OCI-LY7 (cell line): ENCODE measurements at regions not wholly inside any gene's neighbourhood (a gene's known extent, or its start where the extent isn't known, plus 50 kb on each side); places are given as distances from the start of the nearest gene placed in this dataset.

ENCODE experiments used
- BruUV-seq: library from RNA; stranded (reverse); fragments of 400-500 nt; replicated peaks from 2 replicates; lab custom pipeline; 2021; lab: Mats Ljungman, UMichigan
- CTCF ChIA-PET: fragments of 300-600 bp; sonication (Branson Sonifier 250); formaldehyde crosslinking; loops from one replicate; lab custom pipeline; 2022; ENCODE audit warnings: antibody characterized with exemption; ENCODE audit not compliant: unreplicated experiment; lab: Charles Lee
- POLR2A ChIA-PET: fragments of 300-600 bp; sonication (Branson Sonifier 250); formaldehyde crosslinking; loops from one replicate; lab custom pipeline; 2022; ENCODE audit warnings: antibody characterized with exemption; lab: Charles Lee
- DNase-seq: peaks from one replicate; pipeline ENCODE4 v3.0.0-alpha.2; 2015; ENCODE audit warnings: low spot score
- H2AFZ ChIP-seq: fragments of 200-600 bp; sonication (generic), shearing (Covaris generic); 2 replicates; pipeline ENCODE4 v1.6.1; 2014; ENCODE audit warnings: mild to moderate bottlenecking, antibody characterized with exemption, low read length, moderate library complexity
- H3K27ac ChIP-seq: fragments of 200-600 bp; sonication (generic); 2 replicates; pipeline ENCODE4 v1.5.1; 2014; ENCODE audit warnings: mixed run types, low read depth, mild to moderate bottlenecking, moderate library complexity, low read length, inconsistent platforms; ENCODE audit not compliant: poor library complexity, severe bottlenecking
- H3K36me3 ChIP-seq: fragments of 200-600 bp; sonication (generic); 2 replicates; pipeline ENCODE4 v1.6.1; 2014; ENCODE audit warnings: mild to moderate bottlenecking, antibody characterized with exemption, low read length, moderate library complexity, mixed read lengths; ENCODE audit not compliant: insufficient read depth
- H3K4me1 ChIP-seq: fragments of 200-600 bp; sonication (generic); 2 replicates; pipeline ENCODE4 v1.5.1; 2014; ENCODE audit warnings: mild to moderate bottlenecking, low read length; ENCODE audit not compliant: insufficient read depth, poor library complexity, severe bottlenecking
- H3K4me2 ChIP-seq: fragments of 200-600 bp; sonication (generic); 2 replicates; pipeline ENCODE4 v1.6.1; 2014; ENCODE audit warnings: mild to moderate bottlenecking, low read length
- H3K4me3 ChIP-seq: fragments of 200-600 bp; sonication (generic); 2 replicates; pipeline ENCODE4 v1.5.1; 2014; ENCODE audit warnings: mild to moderate bottlenecking, low read depth, low read length; ENCODE audit not compliant: poor library complexity, severe bottlenecking
- H3K79me2 ChIP-seq: fragments of 200-600 bp; sonication (generic); 2 replicates; pipeline ENCODE4 v1.6.1; 2016; ENCODE audit warnings: low read depth, mild to moderate bottlenecking, low read length, moderate library complexity, mixed read lengths; ENCODE audit not compliant: insufficient read depth
- H3K9me2 ChIP-seq: fragments of 200-600 bp; sonication (generic); 2 replicates; pipeline ENCODE4 v1.6.1; 2016; ENCODE audit warnings: mild to moderate bottlenecking, low read length, mixed read lengths; ENCODE audit not compliant: insufficient read depth
- H3K9me3 ChIP-seq: fragments of 200-600 bp; sonication (generic); 2 replicates; pipeline ENCODE4 v1.6.1; 2014; ENCODE audit warnings: mild to moderate bottlenecking, mixed run types, low read length, mixed read lengths
- H4K20me1 ChIP-seq: fragments of 200-600 bp; sonication (generic); 2 replicates; pipeline ENCODE4 v1.6.1; 2014; ENCODE audit warnings: mild to moderate bottlenecking, antibody characterized with exemption, low read length, moderate library complexity, mixed read lengths; ENCODE audit not compliant: insufficient read depth
- EZH2phosphoT487 ChIP-seq: fragments of 200-600 bp; sonication (generic); IDR thresholded peaks from 2 replicates; pipeline ENCODE4 v1.6.1; 2018; ENCODE audit warnings: low read depth, borderline replicate concordance, mild to moderate bottlenecking, mixed run types, antibody characterized with exemption, low read length, moderate library complexity, mixed read lengths
- intact Hi-C: fragments of 100-400 bp; cut with micrococcal nuclease; formaldehyde crosslinking; loops from one replicate; pipeline ENCODE4 v1.10.0; 2022; ENCODE audit not compliant: unreplicated experiment
- TF ChIP-seq, protein P1 (sequence below): fragments of 200-600 bp; sonication (generic); conservative IDR thresholded peaks from 2 replicates; pipeline ENCODE4 v1.5.1; 2014; ENCODE audit warnings: mild to moderate bottlenecking, antibody characterized with exemption, low read length, moderate library complexity, mixed read lengths

DNA sequence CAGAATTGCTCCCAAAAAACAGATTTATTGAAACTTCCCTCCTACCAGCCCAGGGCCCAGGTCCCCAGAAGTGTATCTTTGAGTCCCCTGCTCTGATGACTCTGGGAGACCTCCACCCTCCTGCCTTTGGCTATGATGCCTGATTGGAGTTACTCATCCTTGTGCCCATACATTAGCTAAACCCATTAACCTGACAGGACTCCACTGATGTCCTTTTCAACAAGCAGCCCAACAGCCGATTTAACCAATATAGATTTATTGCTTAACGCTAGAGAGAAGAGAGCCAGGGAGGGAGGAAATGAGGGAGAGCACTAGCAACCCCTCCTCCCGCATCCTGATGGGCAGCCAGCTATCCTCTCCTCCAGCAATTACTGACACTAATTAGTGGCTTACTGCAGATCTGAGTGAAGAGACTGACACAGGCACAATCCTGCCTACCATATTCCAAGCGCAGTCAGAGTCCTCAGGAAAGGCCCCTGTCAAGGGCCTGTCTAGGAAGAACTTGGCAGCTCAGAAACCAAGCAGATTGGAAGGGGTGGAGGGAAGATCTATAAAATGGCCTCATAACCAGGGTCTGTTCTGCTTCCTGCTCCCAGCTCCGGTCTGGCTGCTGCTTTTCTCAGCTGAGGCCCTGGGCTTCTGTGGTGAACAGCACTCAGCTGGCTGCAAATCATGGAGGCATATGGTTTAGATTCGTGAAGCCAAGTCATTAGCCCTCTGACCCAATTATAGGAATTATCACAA is 484.5 kb upstream of the DAB1 start:
- Histone ChIP-seq H2AFZ (no peak overlapping the region), H3K9me3 (no peaks in the 10 kb centered on the region), H4K20me1 (no peaks in the 10 kb centered on the region), H3K4me2 (no peak overlapping the region), H3K4me3 (no peak overlapping the region), H3K36me3 (no peaks in the 10 kb centered on the region), H3K9me2 (no peaks in the 10 kb centered on the region), H3K4me1 (no peaks in the 10 kb centered on the region), H3K79me2 (no peaks in the 10 kb centered on the region), H3K27ac (no peak overlapping the region)
- TF ChIP-seq, protein P1, sequence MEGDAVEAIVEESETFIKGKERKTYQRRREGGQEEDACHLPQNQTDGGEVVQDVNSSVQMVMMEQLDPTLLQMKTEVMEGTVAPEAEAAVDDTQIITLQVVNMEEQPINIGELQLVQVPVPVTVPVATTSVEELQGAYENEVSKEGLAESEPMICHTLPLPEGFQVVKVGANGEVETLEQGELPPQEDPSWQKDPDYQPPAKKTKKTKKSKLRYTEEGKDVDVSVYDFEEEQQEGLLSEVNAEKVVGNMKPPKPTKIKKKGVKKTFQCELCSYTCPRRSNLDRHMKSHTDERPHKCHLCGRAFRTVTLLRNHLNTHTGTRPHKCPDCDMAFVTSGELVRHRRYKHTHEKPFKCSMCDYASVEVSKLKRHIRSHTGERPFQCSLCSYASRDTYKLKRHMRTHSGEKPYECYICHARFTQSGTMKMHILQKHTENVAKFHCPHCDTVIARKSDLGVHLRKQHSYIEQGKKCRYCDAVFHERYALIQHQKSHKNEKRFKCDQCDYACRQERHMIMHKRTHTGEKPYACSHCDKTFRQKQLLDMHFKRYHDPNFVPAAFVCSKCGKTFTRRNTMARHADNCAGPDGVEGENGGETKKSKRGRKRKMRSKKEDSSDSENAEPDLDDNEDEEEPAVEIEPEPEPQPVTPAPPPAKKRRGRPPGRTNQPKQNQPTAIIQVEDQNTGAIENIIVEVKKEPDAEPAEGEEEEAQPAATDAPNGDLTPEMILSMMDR: no peak
- no peak for TF ChIP-seq EZH2phosphoT487
- ChIA-PET POLR2A (no interaction called here), CTCF (no interaction called here)
- no peak for DNase-seq
- BruUV-seq: no TSS peak
- intact Hi-C loops: no loop called here

DNA sequence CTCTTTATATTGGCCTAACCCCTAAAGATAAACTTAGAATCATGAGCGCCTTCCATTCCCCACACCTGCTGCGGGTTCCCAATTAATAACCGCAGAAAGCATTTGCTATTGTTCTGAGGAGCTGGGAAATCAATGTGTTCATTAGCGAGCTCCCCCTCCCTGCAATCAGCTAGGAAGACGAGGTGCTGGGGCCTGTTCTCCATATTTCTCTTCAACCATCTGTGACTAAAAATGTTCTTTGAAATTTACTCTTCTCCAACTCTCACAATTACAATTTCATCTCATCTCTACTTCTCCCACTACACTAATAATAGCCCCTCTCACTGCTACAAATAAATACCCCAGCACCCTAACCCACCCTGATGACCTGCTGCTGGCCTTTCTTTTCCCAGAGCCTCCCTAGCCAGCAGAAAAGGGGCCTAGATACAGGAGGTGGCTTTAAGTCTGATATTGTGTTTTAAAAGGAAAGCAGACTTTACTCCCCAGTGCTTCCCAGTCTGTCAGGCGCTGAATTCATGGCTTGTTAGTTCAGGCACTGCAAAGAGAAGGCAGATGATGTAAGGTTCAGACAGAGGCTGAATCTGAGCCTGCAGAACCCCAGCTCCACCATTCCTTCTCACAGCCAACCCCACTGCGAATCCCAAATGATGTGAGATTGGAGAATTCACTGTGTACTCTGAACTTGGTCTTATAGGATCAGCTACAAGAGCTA is 477.5 kb upstream of the DAB1 start:
- Histone ChIP-seq H3K9me2 (no peaks in the 10 kb centered on the region), H3K79me2 (no peaks in the 10 kb centered on the region), H3K4me3 (no peak overlapping the region), H3K36me3 (no peaks in the 10 kb centered on the region), H3K9me3 (no peaks in the 10 kb centered on the region), H2AFZ (no peak overlapping the region), H4K20me1 (no peaks in the 10 kb centered on the region), H3K4me1 (no peaks in the 10 kb centered on the region), H3K27ac (no peak overlapping the region), H3K4me2 (no peak overlapping the region)
- ChIA-PET CTCF (no interaction called here), POLR2A (interaction anchor here (0.6 kb wide), 1 partner anchor 15 kb away, joined by 3 read pairs; no protein-coding TSS in a partner anchor)
- no peak for DNase-seq
- no TSS peak for BruUV-seq
- TF ChIP-seq EZH2phosphoT487: no peak
- TF ChIP-seq, protein P1: no peak
- intact Hi-C loops: no loop called here

DNA sequence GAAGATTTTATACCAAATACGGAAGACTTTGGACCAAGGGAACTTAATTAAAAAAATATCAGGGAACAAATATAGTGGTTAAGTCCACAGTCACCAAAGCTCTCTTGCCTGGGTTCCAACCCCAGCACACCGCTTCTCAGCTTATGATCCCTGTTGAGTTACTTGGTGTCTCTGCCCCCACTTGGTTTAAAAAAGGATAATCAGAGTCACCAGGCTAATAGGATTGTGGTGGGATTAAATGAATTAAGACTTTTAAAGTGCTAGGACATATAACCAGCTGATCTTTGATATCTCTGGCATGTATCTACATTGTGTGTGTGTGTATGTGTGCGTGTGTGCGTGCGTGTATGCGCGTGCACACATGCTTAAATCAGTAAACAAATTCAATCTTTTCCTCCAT is 474.7 kb upstream of the DAB1 start:
- POLR2A ChIA-PET: no interaction called here
- BruUV-seq: no TSS peak
- H3K4me2 ChIP-seq: no peak overlapping the region

More for the DNA sequence above, 474.7 kb upstream of the DAB1 start:
- Histone ChIP-seq H3K4me3 (no peak overlapping the region), H2AFZ (no peak overlapping the region), H3K36me3 (no peaks in the 10 kb centered on the region), H3K79me2 (no peaks in the 10 kb centered on the region), H3K9me2 (no peaks in the 10 kb centered on the region), H4K20me1 (no peaks in the 10 kb centered on the region), H3K27ac (no peak overlapping the region), H3K4me1 (no peaks in the 10 kb centered on the region), H3K9me3 (no peaks in the 10 kb centered on the region)
- intact Hi-C loops: no loop called here
- DNase-seq: no peak
- CTCF ChIA-PET: no interaction called here
- TF ChIP-seq, protein P1: no peak
- TF ChIP-seq EZH2phosphoT487: no peak
